GM19463 (cell line): ENCODE measurements at regions not wholly inside any gene's neighbourhood (a gene's known extent, or its start where the extent isn't known, plus 50 kb on each side); places are given as distances from the start of the nearest gene placed in this dataset.
"Not testable (repeated sequence)": the region's sequence is repeated elsewhere in the genome, so short reads cannot be mapped to it uniquely, and the experiment has no call there.

Experiments
- ATAC-seq: cut with Tn5 transposase; IDR thresholded peaks from one replicate; pipeline ENCODE4 v1.9.1; 2021; ENCODE audit warnings: mild to moderate bottlenecking, moderate library complexity; ENCODE audit not compliant: unreplicated experiment

GRCh38 chr3:193800138-193801043, 207.4 kb downstream of the OPA1 start:
- ATAC-seq: no peak

- no peak for ATAC-seq
These were observed 208.1 kb downstream of the OPA1 start for GRCh38 chr3:193801097-193801496.

GRCh38 chr3:193803288-193803687, 210.3 kb downstream of the OPA1 start:
- no peak for ATAC-seq

GRCh38 chr3:193805448-193805847, 212.4 kb downstream of the OPA1 start:
- no peak for ATAC-seq

- ATAC-seq: no peak
These were observed 215.3 kb downstream of the OPA1 start for GRCh38 chr3:193808317-193808716.

- ATAC-seq: no peak
These were observed 216.1 kb downstream of the OPA1 start for GRCh38 chr3:193809106-193809505.

GRCh38 chr3:193812078-193812725, 219.2 kb downstream of the OPA1 start:
- ATAC-seq: no peak

- ATAC-seq: no peak
These were observed 219.9 kb downstream of the OPA1 start for GRCh38 chr3:193812791-193813500.

- no peak for ATAC-seq
These were observed 220.5 kb downstream of the OPA1 start for GRCh38 chr3:193813501-193813830.

GRCh38 chr3:193814166-193814892, 221.3 kb downstream of the OPA1 start:
- no peak for ATAC-seq

GRCh38 chr3:193815246-193816027, 222.4 kb downstream of the OPA1 start:
- ATAC-seq: no peak

- ATAC-seq: no peak
These were observed 223.0 kb downstream of the OPA1 start for GRCh38 chr3:193816028-193816395.

- ATAC-seq: no peak
These were observed 223.8 kb downstream of the OPA1 start for GRCh38 chr3:193816656-193817311.

GRCh38 chr3:193819117-193820010, 226.4 kb downstream of the OPA1 start:
- ATAC-seq: no peak

- ATAC-seq: no peak
These were observed 228.2 kb downstream of the OPA1 start for GRCh38 chr3:193821151-193821668.

- no peak for ATAC-seq
These were observed 229.6 kb downstream of the OPA1 start for GRCh38 chr3:193822492-193823212.

GRCh38 chr3:193823213-193823605, 230.2 kb downstream of the OPA1 start:
- not testable (repeated sequence) for ATAC-seq

- ATAC-seq: no peak
These were observed 231.4 kb downstream of the OPA1 start for GRCh38 chr3:193824365-193824764.
